ENCODE measurements at regions not wholly inside any gene's neighbourhood (a gene's known extent, or its start where the extent isn't known, plus 50 kb on each side); places are given as distances from the start of the nearest gene placed in this dataset.

DNA sequence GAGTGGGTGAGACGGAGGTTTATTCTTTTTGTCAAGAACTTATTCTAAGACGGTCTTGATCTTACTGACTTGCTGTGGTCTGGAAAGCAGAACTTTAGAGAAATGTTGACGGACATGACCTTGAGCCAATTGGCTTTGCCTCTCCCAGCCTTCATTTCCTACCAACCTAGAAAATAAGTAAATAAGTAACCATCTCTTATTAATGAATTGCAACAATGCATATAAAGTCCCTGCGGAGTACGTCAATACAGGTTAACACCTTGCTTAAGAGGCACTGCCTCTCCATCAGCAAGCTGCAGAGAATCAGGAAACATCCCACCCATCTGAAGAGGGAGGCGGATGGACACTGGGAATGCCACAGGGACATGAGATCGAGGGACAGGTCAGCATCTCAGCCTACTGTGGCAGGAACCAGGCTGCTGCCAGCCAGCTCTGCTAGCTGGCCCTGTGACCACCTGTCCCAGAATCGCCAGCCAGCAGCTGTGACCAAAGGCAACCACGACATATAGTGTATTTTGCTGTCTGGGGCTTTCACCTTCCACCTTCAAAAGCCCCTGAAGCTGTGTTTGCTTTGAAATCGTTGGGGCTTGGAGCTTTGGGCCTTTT is 208.3 kb downstream of the BCL11B start:
- DNase-seq (ENCODE audit: insufficient read length, low spot score) (no peak), FAIRE-seq (no peak)
- TF ChIP-seq POLR2A (IDR thresholded peaks at IDR 0.05; ENCODE audit: low read depth, low read length), result no peak

DNA sequence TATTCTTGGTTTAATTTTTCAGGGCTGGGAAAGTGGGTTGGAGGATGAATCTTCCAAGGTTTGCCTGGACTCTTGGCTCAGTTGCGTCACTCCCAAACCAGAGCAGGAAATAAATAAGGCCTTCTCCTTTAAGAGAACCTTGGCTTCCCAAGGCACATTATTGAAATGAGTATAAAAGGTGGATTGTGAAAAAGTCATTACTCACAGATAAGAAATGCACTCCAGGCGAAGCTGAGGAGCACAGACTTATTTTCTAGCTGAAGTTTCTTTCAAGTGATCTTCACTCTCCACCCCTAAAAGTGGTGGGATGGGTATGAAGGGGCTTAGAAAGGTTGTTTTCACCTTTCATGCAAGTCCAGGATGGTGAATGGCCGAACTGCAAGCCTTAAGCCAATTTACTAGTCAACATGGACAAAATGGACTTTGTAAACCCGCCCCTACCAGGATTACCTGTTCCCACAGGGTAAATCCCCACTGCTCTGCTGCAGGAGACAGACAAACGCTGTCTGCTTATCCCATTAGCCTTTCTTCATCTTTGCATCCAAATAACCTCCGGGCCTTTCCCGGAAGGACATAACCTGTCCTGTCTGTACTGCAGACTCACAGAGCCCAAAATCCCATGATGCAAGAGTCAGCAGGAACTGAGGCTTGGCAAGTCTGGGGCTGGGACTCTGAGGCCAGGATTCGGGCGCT is 207.6 kb downstream of the BCL11B start:
- FAIRE-seq, result no peak

DNA sequence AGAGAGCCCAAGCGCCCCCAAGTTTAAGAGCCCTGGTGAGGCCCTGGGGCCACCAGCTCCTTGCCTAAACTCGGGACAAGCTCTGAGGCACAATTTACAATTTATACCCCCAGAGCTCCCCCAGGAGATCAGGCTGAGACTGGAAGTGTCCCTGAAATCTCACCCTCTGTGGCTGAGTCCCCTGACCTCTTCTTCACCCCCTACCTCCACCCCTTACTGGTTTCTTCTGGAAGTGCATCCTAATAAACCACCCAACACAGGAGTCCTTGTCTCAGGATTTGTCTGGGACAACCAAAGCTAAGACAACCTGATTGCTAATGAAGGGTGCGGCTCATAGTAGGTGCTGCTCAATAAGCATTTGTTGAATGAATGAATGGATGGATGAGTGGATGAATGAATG is 206.4 kb downstream of the BCL11B start:
- no peak for FAIRE-seq
- DNase-seq (ENCODE audit: insufficient read length, low spot score), result no peak
- TF ChIP-seq POLR2A (IDR thresholded peaks at IDR 0.05; ENCODE audit: low read depth, low read length), result no peak

More for the DNA sequence above, 207.6 kb downstream of the BCL11B start:
- no peak for TF ChIP-seq POLR2A (IDR thresholded peaks at IDR 0.05; ENCODE audit: low read depth, low read length)
- no peak for DNase-seq (ENCODE audit: insufficient read length, low spot score)

DNA sequence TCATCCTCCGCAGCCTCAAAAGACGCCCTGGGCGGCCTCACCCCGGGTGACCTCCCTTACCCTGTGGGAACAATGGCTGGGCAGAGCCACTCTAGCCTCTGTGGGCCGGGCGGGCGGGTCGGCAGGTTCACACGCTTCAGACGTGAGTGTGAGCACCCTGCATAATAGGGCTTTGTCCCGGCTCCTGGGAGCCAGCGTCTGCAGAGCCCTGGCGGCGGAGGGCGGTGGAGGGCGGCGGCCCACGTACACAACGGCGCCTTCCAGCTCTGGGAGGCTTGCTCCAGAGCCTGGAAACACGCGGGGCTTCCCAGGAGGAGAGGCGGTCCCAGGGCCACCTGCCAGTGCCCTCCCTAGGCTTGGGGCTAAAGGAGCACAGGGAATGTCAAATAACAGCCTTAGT is 205.6 kb downstream of the BCL11B start:
- FAIRE-seq, result no peak
- DNase-seq (ENCODE audit: insufficient read length, low spot score), result no peak
- no peak for TF ChIP-seq POLR2A (IDR thresholded peaks at IDR 0.05; ENCODE audit: low read depth, low read length)

DNA sequence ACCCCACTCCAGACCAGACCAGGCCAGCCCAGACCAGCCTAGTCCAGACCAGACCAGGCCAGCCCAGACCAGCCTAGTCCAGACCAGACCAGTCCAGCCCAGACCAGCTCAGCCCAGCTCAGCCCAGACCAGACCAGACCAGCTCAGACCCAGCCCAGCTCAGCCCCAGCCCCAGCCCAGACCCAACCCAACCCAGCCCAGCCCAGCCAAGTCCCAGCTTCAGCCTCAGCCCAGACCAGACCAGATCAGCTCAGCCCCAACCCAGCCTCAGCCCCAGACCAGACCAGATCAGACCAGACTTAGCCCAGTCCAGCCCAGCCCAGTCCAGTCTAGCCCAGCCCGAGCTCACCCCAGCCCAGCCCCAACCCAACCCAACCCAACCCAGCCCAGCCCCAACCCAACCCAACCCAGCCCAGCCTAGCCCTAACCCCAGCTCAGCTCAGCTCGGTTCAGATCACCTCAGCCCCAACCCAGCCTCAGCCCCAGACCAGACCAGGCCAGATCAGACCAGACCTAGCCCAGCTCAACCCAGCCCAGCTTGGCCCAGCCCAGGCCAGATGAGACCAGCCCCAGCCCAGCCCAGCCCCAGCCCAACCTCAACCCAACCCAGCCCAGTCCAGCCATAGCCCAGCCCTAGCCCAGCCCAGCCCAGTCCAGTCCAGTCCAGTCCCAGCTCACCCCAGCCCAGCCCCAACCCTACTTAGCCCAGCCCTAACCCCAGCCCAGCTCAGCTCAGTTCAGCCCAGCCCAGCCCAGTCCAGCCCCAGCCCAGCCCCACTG is 204.7 kb downstream of the BCL11B start:
- DNase-seq (ENCODE audit: insufficient read length, low spot score) (no peak), FAIRE-seq (no peak)
- no peak for TF ChIP-seq POLR2A (IDR thresholded peaks at IDR 0.05; ENCODE audit: low read depth, low read length)

DNA sequence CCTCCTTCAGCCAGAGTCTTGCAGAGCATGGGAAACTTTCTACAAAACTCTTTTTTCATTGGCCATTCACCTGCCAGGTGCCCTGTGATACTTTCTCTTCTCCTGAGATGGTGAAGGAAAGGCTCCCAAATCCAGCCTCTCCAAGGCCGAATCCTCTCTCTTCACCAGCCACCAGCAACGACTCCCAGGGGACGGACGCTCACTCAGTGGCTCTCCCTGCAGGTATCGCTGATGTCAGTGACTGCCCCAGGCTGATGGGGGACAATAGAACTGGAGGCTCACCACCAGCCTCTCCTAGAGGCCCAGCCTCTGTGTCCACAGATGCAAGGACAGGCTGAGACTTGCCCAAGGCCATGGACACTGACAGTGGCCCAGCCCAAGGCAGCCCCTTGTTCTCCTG is 204.1 kb downstream of the BCL11B start:
- DNase-seq (ENCODE audit: insufficient read length, low spot score) (no peak), FAIRE-seq (no peak)
- no peak for TF ChIP-seq POLR2A (IDR thresholded peaks at IDR 0.05; ENCODE audit: low read depth, low read length)

DNA sequence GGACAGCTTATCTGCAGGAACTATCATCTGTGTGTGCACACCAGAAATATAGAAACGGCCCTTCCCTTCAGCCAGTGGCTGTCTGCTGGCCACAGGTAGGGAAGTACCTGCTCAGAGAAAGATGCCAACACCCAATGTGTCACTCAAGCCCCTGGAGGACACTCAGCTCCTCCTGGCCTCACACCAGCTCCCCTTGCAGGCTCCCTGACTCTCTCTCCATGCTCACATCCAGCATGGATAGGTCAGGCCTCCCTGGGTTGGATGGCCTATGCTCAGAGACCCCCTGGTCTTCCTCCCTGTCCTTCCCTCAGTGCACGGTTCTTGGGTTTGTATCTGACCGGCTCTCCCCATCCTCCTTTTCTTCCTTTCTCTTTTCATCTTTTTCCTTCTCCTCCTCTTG is 202.1 kb downstream of the BCL11B start:
- no peak for TF ChIP-seq POLR2A (IDR thresholded peaks at IDR 0.05; ENCODE audit: low read depth, low read length)
- no peak for DNase-seq (ENCODE audit: insufficient read length, low spot score)
- FAIRE-seq, result no peak

DNA sequence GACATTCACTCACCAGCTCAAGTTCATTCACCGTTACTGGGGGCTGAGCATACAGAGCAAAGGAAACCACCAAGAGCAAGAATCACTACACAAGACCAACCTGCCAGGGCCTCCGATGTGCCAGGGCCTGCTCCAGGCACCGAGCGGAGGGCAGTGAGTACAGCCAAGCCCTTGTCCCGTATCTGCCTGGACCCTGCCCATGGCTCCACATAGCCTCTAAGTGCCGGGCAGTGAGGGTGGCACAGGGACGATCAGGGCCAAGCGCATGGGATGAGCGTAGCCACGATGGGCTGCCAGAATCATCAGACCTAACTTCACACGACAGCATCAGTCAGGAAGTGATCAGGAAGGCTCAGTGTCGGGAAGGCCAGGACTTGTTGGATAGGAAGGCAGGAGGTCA is 199.6 kb downstream of the BCL11B start:
- DNase-seq (ENCODE audit: insufficient read length, low spot score), result no peak

DNA sequence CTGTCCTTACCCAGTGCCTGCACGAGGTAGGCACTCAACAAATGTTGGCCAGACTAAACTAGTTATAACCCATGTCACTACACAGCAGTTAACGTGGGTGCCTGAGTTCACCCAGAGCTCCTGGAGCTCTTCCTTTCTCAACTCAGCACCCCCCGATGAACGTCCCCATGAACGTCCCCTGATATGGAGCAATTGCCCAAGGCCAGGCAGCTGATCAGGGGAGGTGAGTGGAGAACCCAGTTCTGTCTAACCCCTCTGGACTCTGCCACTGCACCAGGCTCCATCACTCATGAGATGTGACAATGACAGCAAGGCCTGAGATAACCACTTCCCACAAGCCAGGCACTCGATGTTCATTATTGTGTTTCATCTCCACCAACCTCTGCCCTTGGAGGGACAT is 199.0 kb downstream of the BCL11B start:
- no peak for TF ChIP-seq POLR2A (IDR thresholded peaks at IDR 0.05; ENCODE audit: low read depth, low read length)
- FAIRE-seq (no peak), DNase-seq (ENCODE audit: insufficient read length, low spot score) (no peak)

More for the DNA sequence above, 199.6 kb downstream of the BCL11B start:
- TF ChIP-seq POLR2A (IDR thresholded peaks at IDR 0.05; ENCODE audit: low read depth, low read length), result no peak
- no peak for FAIRE-seq

DNA sequence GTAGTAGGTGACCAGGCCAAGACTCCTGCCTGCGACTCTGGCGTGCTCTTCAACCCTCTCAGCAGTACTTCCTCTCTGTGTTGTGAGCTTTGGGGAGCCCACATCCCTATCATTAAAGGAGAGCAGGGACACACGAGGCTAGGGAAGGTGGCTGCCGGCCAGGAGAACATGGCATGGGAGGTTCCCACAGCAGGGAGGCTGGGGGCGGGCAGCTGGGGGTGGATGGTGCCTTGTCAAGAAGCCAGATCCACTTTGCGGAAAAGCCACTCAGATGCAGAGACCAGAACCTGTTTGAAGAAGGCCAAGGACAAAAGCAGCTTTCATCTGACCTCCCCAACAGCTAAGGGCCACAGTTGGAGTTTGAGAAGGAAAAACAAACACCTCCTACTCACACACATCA is 198.6 kb downstream of the BCL11B start:
- TF ChIP-seq POLR2A (IDR thresholded peaks at IDR 0.05; ENCODE audit: low read depth, low read length), result no peak
- FAIRE-seq, result no peak
- no peak for DNase-seq (ENCODE audit: insufficient read length, low spot score)

DNA sequence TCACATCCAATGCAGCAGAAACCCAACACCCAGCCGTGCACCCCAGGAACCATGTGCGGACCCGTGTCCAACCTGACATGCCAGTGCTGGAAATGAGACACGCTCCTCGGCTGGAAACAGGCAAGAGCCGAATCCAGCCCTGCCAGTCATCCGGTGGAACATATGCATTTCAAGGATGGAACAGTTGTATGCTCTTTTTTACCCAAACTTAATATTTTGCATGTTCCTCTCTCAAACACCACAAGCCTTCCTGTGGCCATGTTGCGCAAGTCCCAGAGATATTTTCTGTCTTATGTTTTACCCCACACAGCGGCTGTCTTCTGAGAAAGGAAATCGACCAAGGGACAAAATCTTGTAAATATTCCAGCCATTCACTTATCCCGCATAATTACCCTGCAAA is 196.9 kb downstream of the BCL11B start:
- no peak for DNase-seq (ENCODE audit: insufficient read length, low spot score)
- FAIRE-seq, result no peak
- TF ChIP-seq POLR2A (IDR thresholded peaks at IDR 0.05; ENCODE audit: low read depth, low read length), result no peak

DNA sequence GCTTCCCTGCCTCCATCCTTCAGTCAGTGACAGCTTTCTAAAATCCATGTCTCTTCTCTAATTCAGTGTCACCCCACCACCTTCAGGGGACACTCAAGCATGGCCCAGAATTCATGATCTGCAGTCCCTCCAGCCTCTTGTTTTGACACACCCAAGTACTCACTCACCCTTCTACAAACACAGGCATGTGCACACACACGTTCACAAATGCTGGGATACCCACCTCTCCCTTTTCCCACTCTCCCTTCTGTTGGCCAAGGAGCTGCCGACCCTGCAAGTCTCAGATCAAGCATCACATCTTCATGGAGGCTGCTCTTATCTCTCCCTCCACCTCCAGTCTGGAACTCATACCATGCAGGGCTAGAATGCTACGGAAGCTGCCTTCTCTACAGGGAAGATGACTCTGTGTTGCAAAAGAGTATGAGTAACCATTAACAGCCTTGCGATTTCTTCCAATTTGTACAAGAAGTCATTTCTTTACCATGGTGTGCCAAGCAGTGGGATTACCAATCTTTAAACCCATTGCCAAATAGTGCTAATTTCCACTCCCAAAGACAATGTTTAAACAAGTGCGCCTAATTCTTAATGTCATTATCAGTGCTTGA is 196.1 kb downstream of the BCL11B start:
- DNase-seq (ENCODE audit: insufficient read length, low spot score) (no peak), FAIRE-seq (no peak)
- TF ChIP-seq POLR2A (IDR thresholded peaks at IDR 0.05; ENCODE audit: low read depth, low read length), result no peak

DNA sequence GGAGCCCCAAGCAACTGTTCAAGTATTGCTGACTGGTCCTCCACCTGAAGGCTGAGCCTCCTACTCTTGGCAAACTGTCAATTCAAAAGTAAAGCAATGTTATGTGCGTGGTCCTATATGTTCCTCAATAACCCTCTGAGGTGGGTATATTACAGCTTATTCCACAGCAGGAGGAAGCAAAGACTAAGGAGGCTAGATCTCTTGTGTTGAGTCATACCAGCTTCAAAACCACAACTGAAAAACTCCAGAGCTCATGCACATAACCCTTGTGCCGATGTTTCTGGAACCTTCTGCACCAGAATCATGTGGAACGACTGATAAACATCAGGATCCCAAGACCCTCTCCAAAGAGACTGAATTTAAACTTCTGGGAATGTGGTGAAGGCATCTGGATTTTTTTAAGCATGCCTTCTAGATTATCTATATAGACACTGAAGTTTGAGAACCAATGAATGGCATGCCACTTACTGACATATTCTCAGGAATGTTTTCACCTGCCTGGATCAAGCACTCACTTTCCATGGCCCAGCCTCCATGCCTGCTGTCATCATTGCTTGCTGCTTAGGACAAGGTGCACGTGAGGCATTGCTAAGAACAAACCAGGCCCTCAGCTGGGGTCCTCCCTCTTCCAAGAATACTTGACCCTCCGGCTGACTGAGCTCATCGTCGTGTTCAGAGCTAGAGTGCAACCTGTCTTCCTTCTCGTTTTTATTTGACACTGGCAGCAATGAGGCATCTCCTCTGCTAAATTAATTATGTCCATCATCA is 194.7 kb downstream of the BCL11B start:
- DNase-seq (ENCODE audit: insufficient read length, low spot score) (no peak), FAIRE-seq (no peak)
- no peak for TF ChIP-seq POLR2A (IDR thresholded peaks at IDR 0.05; ENCODE audit: low read depth, low read length)

DNA sequence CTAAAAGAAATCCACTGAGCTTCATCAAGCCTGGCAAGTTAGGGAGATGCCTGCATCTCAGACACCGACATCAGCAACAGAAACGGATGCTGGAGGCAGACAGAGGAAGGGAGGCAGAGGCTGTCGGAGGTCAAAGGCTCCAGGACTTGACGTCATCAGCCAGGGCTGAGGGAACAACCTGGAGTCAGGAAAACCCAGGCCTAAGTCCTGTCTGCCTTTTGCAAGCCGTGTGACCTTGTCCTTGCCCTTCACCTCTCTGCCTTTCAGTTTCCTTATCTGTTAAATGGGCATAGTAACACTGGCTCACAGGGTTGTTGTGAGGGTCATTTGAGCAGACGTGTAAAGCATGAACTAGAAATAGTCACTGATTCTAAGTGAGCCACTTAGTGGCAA is 194.2 kb downstream of the BCL11B start:
- TF ChIP-seq POLR2A (IDR thresholded peaks at IDR 0.05; ENCODE audit: low read depth, low read length), result no peak
- DNase-seq (ENCODE audit: insufficient read length, low spot score), result no peak
- FAIRE-seq, result no peak

Measured in H54 (cell line).